ENCODE measurements at regions not wholly inside any gene's neighbourhood (a gene's known extent, or its start where the extent isn't known, plus 50 kb on each side); places are given as distances from the start of the nearest gene placed in this dataset.

DNA sequence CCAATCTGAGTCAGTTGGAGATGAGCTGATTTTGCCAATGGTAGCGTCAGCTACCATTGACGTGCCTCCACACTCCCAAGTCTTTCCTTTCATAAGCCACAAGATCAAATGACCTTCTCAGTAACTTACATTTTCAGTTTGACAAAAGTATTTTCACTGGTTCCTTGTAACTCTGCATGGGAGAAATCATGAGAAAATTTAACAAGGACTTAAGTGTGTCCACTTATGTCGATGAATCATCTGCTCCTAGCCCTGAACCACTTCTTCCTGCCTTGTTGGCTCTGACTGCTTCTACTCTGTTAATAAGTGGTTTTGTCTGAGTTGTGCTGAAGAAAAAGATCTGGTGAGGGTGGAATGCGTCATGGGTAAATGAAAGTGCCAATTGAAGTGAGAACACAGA, 101.2 kb downstream of the NFKBIZ start:
- no peak overlapping the region for H3K4me2 ChIP-seq (ENCODE audit: low read length)
- intact Hi-C loops (cut with micrococcal nuclease; ENCODE audit: unreplicated experiment) = no loop called here
- ChIA-PET CTCF (ENCODE audit: unreplicated experiment) (no interaction called here), POLR2A (interaction anchor here (0.6 to 2.0 kb wide), 7 partner anchors 9 to 48 kb away, joined by 3 to 9 read pairs (median 4); no protein-coding TSS in a partner anchor)
- TF ChIP-seq, protein P1, sequence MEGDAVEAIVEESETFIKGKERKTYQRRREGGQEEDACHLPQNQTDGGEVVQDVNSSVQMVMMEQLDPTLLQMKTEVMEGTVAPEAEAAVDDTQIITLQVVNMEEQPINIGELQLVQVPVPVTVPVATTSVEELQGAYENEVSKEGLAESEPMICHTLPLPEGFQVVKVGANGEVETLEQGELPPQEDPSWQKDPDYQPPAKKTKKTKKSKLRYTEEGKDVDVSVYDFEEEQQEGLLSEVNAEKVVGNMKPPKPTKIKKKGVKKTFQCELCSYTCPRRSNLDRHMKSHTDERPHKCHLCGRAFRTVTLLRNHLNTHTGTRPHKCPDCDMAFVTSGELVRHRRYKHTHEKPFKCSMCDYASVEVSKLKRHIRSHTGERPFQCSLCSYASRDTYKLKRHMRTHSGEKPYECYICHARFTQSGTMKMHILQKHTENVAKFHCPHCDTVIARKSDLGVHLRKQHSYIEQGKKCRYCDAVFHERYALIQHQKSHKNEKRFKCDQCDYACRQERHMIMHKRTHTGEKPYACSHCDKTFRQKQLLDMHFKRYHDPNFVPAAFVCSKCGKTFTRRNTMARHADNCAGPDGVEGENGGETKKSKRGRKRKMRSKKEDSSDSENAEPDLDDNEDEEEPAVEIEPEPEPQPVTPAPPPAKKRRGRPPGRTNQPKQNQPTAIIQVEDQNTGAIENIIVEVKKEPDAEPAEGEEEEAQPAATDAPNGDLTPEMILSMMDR (conservative IDR thresholded peaks at IDR 0.05; ENCODE audit: low read length) = no peak
- no peak for TF ChIP-seq EZH2phosphoT487 (IDR thresholded peaks at IDR 0.05; ENCODE audit: borderline replicate concordance, low read depth, low read length)
- H3K9me2 ChIP-seq (ENCODE audit: insufficient read depth, low read length) = no peaks in the 10 kb centered on the region
- H3K9me3 ChIP-seq (ENCODE audit: low read length) = no peaks in the 10 kb centered on the region
- no peaks in the 10 kb centered on the region for H3K36me3 ChIP-seq (ENCODE audit: insufficient read depth, low read length)
- no peak overlapping the region for H3K27ac ChIP-seq (ENCODE audit: low read depth, low read length, poor library complexity, severe bottlenecking)
- no peak overlapping the region for H2AFZ ChIP-seq (ENCODE audit: low read length)
- no TSS peak for BruUV-seq (replicated peaks)
- no peaks in the 10 kb centered on the region for H3K4me1 ChIP-seq (ENCODE audit: insufficient read depth, low read length, poor library complexity, severe bottlenecking)
- H4K20me1 ChIP-seq (ENCODE audit: insufficient read depth, low read length) = no peaks in the 10 kb centered on the region
- H3K4me3 ChIP-seq (ENCODE audit: low read depth, low read length, poor library complexity, severe bottlenecking) = no peak overlapping the region
- H3K79me2 ChIP-seq (ENCODE audit: insufficient read depth, low read depth, low read length) = no peaks in the 10 kb centered on the region
- no peak for DNase-seq (ENCODE audit: low spot score)

DNA sequence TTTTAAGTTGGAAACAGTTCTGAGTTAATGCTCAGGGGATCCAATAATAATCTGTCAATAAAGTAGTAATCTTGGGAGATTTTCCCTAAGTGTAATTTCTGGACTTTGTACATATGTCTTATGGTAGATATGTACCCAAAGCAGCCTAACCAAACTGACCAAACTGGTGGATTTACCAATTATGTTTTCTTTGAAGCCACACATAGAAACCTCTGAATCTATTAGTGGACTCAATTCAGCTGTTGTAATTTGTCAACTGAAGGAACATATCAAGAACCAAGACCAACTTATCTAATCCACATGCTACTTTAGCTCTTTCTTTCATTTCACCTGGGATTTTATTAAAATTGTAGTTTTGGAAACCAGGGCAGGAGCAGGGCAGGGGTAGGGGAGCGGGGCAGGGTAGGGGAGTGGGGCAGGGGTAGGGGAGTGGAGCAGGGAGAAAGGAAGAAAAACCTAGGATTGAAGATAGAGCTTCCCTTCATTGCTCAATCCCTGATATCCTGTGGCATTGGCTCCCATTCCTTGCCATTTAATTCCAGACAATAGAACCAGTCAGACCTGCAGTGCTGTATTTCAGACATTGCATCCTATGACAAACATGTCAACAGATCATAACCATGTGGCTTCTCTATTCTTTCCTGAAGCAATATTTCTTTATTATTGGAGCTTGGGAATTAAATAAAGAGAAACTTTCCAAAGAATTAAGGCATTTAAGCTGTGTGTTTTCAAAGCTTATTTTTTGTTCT, 101.8 kb downstream of the NFKBIZ start:
- Histone ChIP-seq H3K79me2 (ENCODE audit: insufficient read depth, low read depth, low read length) (no peaks in the 10 kb centered on the region), H3K9me2 (ENCODE audit: insufficient read depth, low read length) (no peaks in the 10 kb centered on the region), H3K4me1 (ENCODE audit: insufficient read depth, low read length, poor library complexity, severe bottlenecking) (no peaks in the 10 kb centered on the region), H2AFZ (ENCODE audit: low read length) (no peak overlapping the region), H3K4me3 (ENCODE audit: low read depth, low read length, poor library complexity, severe bottlenecking) (no peak overlapping the region), H3K9me3 (ENCODE audit: low read length) (no peaks in the 10 kb centered on the region), H3K4me2 (ENCODE audit: low read length) (no peak overlapping the region), H3K27ac (ENCODE audit: low read depth, low read length, poor library complexity, severe bottlenecking) (no peak overlapping the region), H4K20me1 (ENCODE audit: insufficient read depth, low read length) (no peaks in the 10 kb centered on the region), H3K36me3 (ENCODE audit: insufficient read depth, low read length) (no peaks in the 10 kb centered on the region)
- DNase-seq (ENCODE audit: low spot score) = no peak
- no TSS peak for BruUV-seq (replicated peaks)
- TF ChIP-seq, protein P1 (conservative IDR thresholded peaks at IDR 0.05; ENCODE audit: low read length) = no peak
- no peak for TF ChIP-seq EZH2phosphoT487 (IDR thresholded peaks at IDR 0.05; ENCODE audit: borderline replicate concordance, low read depth, low read length)
- intact Hi-C loops (cut with micrococcal nuclease; ENCODE audit: unreplicated experiment) = no loop called here
- POLR2A ChIA-PET = interaction anchor here (0.6 to 2.0 kb wide), 15 partner anchors 8 to 1982 kb away, joined by 3 to 16 read pairs (median 3); no protein-coding TSS in a partner anchor
- CTCF ChIA-PET (ENCODE audit: unreplicated experiment) = interaction anchor here (0.7 kb wide), 1 partner anchor 15 kb away, joined by 3 read pairs; no protein-coding TSS in a partner anchor

DNA sequence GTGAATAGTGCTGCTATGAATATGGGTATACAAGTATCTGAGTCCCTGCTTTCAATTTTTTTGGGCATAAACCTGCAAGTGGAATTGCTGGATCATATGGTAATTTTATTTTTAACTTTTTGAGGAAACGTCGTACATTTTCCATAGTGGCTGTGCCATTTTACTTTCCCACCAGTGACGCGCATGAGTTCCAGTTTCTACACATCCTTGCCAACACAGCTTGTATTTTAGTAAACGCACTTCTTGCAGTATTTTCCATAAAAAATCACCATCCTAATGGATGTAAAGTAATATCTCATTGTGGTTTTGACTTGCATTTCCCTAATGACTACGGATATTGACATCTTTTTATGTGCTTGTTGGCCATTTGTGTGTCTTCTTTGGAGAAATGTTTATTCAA, 105.0 kb downstream of the NFKBIZ start:
- TF ChIP-seq EZH2phosphoT487 (IDR thresholded peaks at IDR 0.05; ENCODE audit: borderline replicate concordance, low read depth, low read length) = no peak
- TF ChIP-seq, protein P1 (conservative IDR thresholded peaks at IDR 0.05; ENCODE audit: low read length) = no peak
- no peaks in the 10 kb centered on the region for H4K20me1 ChIP-seq (ENCODE audit: insufficient read depth, low read length)
- intact Hi-C loops (cut with micrococcal nuclease; ENCODE audit: unreplicated experiment) = no loop called here
- no peak overlapping the region for H3K4me3 ChIP-seq (ENCODE audit: low read depth, low read length, poor library complexity, severe bottlenecking)
- no peak for DNase-seq (ENCODE audit: low spot score)
- no peaks in the 10 kb centered on the region for H3K36me3 ChIP-seq (ENCODE audit: insufficient read depth, low read length)
- no peaks in the 10 kb centered on the region for H3K4me1 ChIP-seq (ENCODE audit: insufficient read depth, low read length, poor library complexity, severe bottlenecking)
- H3K9me3 ChIP-seq (ENCODE audit: low read length) = no peaks in the 10 kb centered on the region
- H2AFZ ChIP-seq (ENCODE audit: low read length) = no peak overlapping the region
- CTCF ChIA-PET (ENCODE audit: unreplicated experiment) = no interaction called here
- H3K9me2 ChIP-seq (ENCODE audit: insufficient read depth, low read length) = no peaks in the 10 kb centered on the region
- H3K4me2 ChIP-seq (ENCODE audit: low read length) = no peak overlapping the region
- H3K79me2 ChIP-seq (ENCODE audit: insufficient read depth, low read depth, low read length) = no peaks in the 10 kb centered on the region
- POLR2A ChIA-PET = interaction anchor here (0.7 kb wide), 1 partner anchor 12 kb away, joined by 3 read pairs; no protein-coding TSS in a partner anchor
- BruUV-seq (replicated peaks) = no TSS peak
- H3K27ac ChIP-seq (ENCODE audit: low read depth, low read length, poor library complexity, severe bottlenecking) = no peak overlapping the region
